GM19023 (cell line): ENCODE measurements at regions not wholly inside any gene's neighbourhood (a gene's known extent, or its start where the extent isn't known, plus 50 kb on each side); places are given as distances from the start of the nearest gene placed in this dataset.

Experiments used
- ATAC-seq: cut with Tn5 transposase; IDR thresholded peaks from one replicate; pipeline ENCODE4 v1.9.1; 2021; ENCODE audit warnings: mild to moderate bottlenecking, moderate library complexity; ENCODE audit not compliant: unreplicated experiment

DNA sequence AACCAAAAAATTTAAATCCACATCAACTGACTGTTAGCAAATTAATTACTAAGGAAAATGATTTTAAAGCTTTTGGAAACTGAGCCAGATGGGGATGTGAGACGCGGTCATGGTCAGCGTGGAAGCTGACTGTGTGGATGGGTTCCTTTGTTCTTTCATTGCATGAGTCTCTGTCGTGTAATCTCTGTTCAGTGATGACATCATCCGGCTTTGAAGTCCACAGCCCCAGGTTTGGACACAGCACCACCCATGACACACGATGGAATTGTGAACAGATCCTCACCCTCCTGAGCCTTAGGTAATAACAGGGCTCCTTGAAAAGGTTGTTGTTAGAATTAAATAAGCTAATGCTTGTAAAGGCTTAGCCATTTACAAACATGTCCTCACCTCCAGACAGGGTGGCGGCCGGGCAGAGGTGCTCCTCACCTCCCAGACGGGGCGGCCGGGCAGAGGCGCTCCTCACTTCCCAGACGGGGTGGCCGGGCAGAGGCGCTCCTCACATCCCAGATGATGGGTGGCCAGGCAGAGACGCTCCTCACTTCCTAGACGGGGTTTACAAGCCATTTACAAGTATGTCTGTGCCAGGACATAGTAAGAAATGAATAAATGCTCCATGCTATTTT is 677.3 kb downstream of the TBC1D22A start:
- ATAC-seq = no peak

DNA sequence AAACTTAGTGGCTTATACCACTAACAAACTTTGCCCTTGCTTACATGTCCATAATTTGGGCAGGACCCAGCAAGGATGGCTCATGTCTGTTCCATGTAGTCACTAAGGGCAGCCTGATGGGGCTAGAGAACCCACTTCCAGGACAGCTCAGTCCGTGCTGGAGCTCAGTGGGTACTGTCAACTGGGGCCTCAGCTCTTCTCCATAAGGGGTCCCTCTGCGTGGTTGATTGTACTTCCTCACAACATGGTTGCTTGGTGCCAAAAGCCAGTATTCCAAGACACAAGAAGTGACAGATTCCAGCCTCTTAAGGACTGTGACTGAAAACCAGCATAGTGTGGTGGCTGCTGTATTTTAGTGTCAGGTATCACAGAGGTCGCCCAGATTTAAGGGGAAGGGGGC is 675.2 kb downstream of the TBC1D22A start:
- ATAC-seq = no peak

DNA sequence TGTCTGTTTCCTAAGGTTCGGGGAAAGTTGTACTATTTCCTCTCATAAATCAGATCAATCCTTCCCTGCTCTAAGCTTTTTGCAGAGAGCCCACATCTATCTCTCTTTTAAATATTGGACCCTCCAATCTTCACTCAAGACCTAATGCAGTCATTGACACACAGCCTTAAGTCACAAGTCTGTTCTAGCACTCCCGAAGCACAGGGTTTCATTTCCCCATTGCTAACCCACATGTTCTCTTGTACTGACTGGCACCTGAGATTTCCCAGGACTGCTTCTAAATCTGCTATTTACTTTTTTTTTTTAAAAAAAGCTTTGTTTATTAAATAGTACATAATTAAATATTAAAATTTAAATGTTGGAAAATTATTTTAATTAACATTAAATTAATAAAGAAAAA is 674.7 kb downstream of the TBC1D22A start:
- no peak for ATAC-seq

DNA sequence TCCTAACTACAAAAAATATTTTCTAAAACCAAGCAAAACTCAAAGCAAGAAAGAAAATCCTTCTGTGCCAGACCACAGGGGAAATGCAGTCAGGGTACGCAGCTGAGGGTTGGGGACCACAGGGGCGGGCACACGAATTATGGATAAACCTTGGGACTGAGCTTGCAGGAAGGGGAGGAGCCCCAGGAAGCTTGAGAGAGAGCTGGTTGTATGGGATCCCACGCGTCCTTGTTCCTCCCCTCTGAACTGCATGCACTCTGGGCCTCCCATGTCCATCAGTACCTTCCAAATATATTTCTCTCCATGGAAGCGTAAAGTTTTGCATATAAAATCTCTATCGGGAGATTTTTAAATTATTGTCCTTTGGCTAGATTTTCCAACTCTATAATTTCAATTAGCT is 673.4 kb downstream of the TBC1D22A start:
- ATAC-seq = no peak

DNA sequence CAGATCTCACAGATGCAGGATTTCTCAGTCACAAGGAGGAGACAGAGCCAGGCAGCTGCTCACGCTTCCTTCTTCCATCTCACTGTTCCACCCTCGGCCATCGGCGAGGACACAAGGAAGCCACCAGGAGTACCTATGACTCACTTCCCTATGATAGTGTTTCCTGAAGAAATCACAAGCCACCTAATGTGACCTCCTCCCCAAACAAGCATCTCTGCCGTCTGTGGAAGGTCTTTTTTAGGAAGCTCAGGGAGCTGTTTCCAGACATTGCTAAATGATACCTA is 672.7 kb downstream of the TBC1D22A start:
- ATAC-seq = no peak

DNA sequence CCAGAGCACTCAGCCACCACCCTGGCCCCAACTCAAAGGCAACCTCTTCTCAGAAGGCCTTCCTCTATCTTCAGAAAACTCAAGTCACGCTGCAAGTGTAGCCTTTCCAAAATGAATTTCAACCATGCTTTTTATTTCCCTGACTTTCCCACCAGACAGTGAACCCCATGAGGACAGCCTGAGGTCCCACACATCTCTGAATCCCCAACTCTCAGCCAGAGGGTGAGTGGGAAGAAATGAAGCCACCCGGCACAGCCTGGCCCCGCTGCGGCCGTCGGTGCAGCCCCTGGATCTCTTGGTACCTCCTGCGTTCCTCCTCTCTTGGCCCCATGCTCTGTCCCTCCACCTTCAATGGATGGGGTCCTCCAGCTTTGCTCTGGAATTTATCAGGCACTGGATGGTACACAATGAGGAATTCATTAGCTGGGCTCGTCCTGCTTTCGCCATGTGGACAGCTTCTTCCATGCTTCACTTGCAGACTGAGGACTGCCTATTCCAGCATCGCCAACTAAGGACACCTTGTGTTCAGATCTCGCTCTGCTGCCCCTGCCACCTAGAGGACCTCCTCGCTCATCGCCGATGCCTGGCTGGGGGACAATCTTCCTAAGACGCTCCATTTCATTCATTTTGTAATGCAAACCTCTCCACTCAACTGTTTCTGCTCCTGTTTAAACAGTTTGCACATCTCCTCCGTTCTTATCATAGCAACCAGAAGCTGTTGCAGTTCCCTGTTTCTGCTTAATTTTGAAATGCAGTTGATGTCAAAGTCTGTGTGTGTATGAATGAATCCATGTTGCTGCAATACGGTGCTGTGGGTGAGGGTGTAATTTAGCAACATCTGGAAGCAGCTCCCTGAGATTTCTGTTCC is 672.1 kb downstream of the TBC1D22A start:
- no peak for ATAC-seq

DNA sequence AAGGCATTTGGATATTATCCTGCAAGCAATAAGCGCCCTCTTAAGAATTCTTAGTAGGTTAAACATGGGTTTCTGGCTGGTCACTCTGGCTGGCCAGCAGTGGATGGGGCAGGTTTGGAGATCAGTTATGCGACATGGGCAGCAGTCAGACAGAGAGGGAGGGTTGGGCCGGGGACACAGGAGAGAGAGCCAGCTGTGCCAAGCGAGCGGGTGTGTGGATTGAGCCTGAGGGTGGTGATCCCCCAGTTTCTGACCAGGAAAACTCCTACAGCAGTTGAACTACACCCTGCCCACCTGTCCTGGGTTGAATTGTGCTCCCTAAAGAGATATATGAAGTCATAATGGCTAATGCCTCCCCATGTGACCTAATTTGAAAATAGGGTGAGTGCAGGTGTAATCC is 671.2 kb downstream of the TBC1D22A start:
- no peak for ATAC-seq

DNA sequence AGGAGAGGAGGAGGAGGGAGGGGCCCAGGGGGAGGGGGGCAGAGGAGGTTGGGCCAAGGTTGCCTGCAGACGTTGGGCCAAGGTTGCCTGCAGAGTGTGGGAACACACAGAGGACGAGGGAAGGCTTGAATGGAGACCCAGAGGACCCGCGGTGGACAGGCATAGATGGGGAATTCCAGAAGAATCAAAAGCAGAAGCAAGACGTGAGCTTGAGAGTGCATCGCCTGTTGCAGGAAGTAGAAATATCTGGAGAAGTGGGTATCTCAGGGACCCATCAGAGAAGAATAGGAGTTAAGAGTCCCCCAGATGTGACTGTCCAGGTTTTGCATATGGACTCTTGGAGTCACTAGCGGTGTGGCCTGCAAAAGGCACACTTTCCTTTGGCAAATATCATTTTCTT is 670.2 kb downstream of the TBC1D22A start:
- ATAC-seq = no peak

DNA sequence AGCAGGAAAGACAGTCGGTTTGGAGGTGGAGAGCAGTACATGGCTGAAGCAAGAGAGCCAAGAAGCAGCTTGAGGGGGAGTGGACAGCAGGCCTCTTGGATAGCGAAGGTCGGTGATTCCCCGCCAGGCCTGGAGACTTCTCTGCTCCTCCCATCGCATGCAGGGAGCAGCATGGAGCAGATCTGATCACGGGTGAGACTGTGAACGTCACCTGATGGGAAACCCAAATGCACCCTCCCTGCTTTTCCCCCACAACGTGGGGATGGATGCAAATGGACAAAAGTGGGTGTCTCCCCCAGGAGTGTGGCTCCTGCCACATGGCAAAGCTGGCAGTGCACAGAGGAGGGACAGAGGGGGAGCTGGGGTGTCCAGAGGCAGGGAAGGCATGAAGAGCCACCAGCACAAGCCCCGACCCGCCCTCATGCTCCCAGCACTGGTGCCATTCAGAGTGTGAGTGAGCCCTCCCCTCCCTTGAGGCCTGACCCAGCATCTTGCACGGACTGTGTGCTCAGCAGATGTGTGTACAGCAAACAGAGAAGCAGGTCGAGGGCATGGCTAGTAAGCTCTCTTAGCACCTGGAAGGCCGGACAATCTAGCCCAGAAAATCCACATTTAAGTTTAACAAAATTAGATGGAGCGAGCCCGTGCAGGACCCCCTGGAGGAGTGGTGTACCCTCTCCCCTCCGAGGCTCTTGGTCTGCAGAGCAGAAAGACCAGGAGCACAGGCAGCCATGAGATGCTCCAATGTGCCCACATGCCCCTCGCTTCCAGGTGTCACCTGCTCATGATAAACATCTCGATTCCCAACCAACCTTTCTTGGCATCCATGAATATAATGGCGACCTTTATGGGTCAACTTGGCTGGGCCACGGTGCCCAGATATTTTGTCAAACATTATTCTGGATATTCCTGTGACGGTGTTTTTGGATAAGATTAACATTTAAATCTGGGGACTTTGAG is 661.7 kb downstream of the TBC1D22A start:
- ATAC-seq = no peak

DNA sequence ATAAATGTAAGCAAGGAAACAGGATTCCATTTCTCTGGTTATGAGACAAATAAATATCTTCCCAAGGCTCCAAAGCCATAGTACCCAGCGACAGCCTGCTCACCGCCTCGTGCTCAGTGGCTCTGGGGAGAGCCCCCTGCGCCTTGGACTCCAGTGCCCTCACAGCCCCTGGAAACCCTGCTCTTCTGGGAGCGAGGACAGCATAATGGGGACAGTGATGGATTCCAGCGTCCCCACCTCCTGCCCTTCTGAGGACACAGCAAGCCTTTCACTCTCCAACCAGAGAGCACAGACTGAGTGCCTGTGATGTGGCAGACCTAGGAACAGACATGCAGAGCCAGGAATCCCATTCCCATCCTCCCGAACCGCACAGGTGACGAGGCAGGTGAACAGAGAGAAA is 660.8 kb downstream of the TBC1D22A start:
- no peak for ATAC-seq

DNA sequence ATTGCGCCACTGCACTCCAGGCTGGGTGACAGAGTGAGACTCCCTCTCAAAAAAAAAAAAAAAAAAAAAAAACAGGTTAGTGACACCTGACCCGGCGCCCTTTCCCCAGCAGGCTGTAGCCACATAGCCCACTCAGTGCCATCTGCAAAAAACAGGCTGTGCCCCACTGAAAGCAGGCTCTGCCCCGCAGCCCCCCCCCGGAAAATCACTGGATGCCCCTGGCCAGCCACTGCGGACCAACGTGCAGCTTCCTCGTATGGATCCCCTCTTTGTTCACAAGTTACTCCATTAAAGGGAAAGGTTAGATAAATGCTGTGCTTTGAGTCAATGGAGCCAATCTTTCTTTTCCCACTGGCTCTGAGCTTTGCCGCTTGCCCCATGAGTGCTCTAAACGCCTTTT is 660.3 kb downstream of the TBC1D22A start:
- no peak for ATAC-seq

DNA sequence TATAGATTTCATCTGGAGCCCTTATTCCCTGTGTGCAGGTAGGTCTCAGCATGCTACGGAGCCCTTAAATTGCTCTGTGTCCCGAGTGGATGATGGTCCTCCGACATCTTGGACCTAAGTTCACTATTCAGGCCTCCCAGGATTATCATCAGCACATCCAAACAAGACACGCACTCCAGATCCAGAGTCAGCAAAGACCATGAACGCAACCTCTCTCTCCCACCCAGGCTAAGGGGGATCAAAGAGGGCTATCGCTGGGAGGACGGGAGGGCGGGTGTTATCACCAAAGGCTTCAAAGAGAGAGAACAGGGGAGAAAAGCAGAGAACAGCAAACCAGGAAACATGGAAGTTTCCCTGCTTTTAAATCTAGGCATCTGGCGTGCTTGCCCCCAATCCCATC is 659.4 kb downstream of the TBC1D22A start:
- ATAC-seq = no peak

DNA sequence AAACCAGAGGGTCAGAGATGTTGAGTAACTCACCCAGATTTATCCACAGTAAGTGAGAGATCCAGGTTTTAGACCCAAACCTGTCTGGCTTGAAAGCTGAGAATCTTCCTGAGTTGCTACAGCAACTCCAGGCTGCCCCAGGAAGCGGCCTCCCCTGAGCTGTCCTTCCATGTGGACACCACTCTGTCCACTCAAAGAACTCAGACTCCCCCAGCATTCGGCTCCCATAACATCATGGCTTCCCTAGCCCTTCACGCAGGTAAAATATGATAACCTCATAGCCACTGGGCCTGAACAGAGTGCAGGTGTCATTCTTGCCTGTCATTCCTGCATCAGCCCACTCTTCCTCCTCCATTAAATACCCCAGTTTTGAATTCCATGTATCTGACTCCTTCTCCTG is 657.8 kb downstream of the TBC1D22A start:
- ATAC-seq = no peak

DNA sequence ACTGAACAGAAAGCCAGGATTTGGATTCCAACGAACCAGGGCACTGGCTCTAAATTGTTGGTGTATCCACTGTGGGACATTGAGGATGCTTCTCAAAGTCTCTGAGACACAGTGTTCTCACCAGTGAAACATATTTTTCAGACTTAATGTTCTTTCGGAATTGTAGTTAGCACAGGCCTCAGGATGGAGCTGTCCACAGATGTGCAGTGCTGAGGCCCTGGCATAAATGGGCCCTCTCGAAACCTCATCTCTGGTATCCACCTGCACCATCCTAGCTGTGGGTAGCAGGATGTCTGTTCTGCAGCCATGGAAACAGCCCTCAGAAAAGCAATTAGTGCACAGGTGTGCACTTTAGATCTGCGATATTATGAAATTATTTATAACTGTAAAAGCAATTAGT is 656.8 kb downstream of the TBC1D22A start:
- no peak for ATAC-seq

DNA sequence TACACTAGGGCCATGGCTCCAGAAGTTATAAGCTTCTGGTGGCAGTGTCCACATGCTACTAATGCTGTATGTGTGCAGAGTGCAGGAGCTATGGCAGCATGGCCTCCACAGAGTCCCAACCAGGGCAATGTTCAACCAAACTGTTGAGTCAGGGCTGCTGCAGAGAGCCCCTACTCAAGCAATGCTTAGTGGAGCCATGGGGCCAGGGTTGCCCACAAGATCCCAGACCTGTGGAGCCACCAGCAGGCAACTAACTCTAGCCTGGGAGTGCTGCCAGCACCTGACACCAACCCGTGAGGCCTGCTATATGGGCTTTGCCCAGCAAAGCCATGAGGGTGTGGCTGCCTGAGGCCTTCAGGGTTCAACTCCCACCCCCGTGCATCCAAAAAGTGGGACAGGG is 655.2 kb downstream of the TBC1D22A start:
- no peak for ATAC-seq

DNA sequence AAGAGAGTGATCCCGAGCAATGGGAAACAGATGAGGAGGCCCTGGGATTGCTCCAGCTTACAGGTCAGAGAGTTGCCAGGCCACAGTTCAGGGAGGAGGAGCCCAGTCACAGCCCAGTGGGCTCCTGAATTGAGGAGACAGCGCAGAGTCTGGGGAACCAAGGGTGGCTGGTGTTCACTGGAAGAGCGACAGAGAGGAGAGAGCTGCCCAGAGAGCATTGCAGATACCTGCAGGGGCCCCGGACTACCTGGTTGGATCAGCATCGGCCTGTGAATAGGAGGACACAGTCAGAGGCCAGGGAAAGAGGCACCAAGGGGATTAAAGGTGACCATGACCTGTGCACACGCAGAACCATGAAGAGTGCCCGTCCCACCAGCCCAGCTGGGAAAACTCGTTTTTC is 648.6 kb downstream of the TBC1D22A start:
- ATAC-seq = no peak

DNA sequence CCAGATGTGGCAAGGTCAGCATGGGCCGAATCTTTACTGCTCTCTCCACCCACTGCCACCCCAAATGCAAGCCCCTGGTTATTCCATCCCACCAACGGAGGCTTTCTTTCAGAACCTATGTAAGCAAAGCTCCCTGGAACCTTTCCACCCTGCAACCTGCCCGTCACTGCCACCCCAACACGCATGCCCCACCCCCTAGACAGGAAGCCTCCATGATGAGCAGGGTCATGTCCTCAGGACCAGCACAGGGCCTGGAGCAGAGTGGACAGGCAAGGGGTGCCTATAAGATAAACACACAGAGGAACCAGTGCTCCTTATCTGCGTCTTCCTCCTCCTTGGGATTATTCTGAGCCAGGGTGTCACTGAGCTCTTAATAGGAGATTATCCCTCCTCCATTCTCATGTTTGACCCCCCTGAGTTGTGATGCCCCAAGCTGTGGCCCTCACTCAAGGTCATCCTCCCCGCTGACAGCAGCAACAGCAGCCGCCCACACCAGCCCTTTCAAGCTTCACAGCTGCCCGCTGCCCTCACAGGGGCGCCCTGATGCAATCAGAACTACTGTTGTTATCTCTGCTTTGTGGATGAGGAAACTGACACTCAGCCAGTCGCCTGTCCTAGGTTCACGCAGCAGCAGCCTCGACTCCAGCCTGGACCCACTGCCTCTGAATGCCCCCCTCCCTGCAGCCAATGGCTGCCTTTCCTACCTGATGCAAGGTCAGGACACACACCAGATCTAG is 647.3 kb downstream of the TBC1D22A start:
- ATAC-seq = no peak

DNA sequence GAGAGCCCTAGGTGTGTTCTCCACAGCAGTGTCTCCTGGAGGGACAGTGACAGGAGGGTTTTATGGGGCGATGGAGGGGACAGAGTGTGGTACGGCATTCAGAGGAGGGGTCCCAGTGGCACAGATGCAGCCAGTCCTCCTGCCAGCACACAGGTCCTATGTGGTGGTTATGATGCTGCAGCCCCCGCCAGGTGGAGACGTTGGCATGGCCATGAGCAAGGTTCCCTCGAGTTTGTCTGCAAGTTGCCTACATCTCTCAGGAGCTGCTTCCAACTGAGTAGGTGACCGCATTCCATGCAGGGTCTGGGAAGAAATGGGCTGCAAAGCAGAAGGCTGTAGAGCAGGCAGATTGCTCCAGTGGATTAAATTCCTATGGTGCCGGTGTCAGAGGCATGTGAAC is 646.0 kb downstream of the TBC1D22A start:
- ATAC-seq = no peak

DNA sequence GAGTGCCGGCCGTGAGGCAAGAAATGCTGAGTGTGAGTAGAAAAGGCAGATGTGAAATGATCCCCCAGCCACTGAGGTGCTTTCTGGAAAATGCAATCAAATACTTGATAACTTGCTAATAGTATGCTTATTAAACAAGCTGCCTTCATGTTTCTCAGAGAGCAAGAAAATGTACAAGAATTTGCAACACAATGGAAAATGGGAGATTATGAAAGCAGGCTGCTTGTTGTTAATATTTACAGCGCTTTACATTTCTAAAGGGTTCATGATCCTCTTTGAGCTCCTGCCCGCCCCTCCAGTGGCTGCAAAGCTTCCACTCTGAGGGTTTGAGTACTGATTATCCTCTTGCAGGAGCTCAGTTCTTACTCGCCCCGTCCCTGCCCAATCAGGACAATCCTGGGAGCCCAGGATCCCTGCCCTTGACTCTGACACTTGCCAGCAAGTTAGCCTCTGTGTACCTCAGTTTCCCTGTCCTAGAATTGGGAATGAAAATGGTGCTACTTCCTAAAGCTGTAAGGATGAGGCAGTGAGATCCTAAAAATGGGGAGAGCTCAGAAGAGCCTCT is 645.1 kb downstream of the TBC1D22A start:
- no peak for ATAC-seq

DNA sequence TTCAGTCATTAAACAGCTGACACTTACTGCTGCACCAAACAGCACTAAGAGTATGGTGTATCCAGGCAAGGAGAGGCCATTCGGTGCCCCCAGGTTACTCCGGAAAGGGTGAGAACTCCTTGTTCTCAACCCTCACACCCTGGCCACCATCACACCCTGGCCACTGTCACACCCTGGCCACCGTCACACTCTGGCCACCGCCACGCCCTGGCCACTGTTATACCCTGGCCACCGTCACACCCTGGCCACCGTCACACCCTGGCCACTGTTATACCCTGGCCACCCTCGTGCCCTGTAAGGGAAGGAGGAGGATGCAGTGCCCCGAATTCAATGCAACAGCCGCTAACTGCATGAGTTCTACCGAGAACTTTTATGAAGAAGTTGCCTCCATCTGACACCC is 644.4 kb downstream of the TBC1D22A start:
- ATAC-seq = no peak
